K562 (cell line): ENCODE measurements at regions not wholly inside any gene's neighbourhood (a gene's known extent, or its start where the extent isn't known, plus 50 kb on each side); places are given as distances from the start of the nearest gene placed in this dataset.

Experiments
- ATAC-seq: fragments of 200-7000 bp; cut with Tn5 transposase; 3 replicates; pipeline ENCODE4 v1.9.1; 2020; ENCODE audit warnings: moderate library complexity
- BruUV-seq: library from RNA; stranded (reverse); fragments of 400-500 nt; replicated peaks from 2 replicates; lab custom pipeline; 2021; lab: Mats Ljungman, UMichigan
- CTCF ChIA-PET: fragments of 300-600 bp; formaldehyde crosslinking; extraction: SDS; loops from one replicate; lab custom pipeline; 2021; ENCODE audit warnings: low intra/inter-chr PET ratio; lab: Yijun Ruan, JAX
- POLR2A ChIA-PET: fragments of 300-600, 350-650 bp; sonication (Branson Sonifier 250); formaldehyde crosslinking; extraction: SDS; loops from one replicate; lab custom pipeline; 2021; ENCODE audit warnings: antibody characterized with exemption, inconsistent platforms; lab: Yijun Ruan, JAX
- DNase-seq, 4 experiments: peaks; one replicate each; pipeline versions ENCODE4 v3.0.0 to v3.0.0-alpha.2; 2011 to 2018; ENCODE audit warnings: low spot score in 3 of 4, mixed read lengths in 3 of 4; ENCODE audit errors: extremely low read depth in 1 of 4
- FAIRE-seq: peaks from 2 replicates; lab custom pipeline; 2011; peaks lifted over from hg19 to GRCh38; lab: Jason Lieb, UNC
- H2AFZ ChIP-seq: 2 replicates; pipeline ENCODE4 v1.6.0; 2011; ENCODE audit warnings: low read depth, low read length, control low read depth, inconsistent platforms
- H3K27ac ChIP-seq: fragments of 200-600 bp; 3 replicates; pipeline ENCODE4 v1.8.0; 2011; ENCODE audit warnings: low read depth, mild to moderate bottlenecking, control low read depth, inconsistent platforms, low read length, moderate library complexity, mixed read lengths; ENCODE audit errors: extremely low read depth
- H3K27me3 ChIP-seq, 2 experiments: fragments of 300-600 bp in 1 of 2; 2 replicates in 1 of 2; 3 replicates in 1 of 2; pipeline versions ENCODE4 v1.6.0 to v1.8.0; 2011; ENCODE audit warnings: inconsistent platforms in 2 of 2, low read length in 2 of 2, mild to moderate bottlenecking in 1 of 2, mixed read lengths in 1 of 2, moderate library complexity in 1 of 2; ENCODE audit not compliant: control insufficient read depth in 2 of 2, insufficient read depth in 2 of 2
- H3K36me3 ChIP-seq: fragments of 300-600 bp; 3 replicates; pipeline ENCODE4 v1.8.0; 2011; ENCODE audit warnings: mild to moderate bottlenecking, low read length, inconsistent platforms; ENCODE audit not compliant: control insufficient read depth, insufficient read depth
- H3K4me1 ChIP-seq, 2 experiments: fragments of 200-600 bp in 1 of 2; replicated peaks in 1 of 2; 2 replicates in 1 of 2; 3 replicates in 1 of 2; pipeline versions ENCODE4 v1.5.1 to v1.8.0; 2011; ENCODE audit warnings: inconsistent platforms in 2 of 2, low read length in 2 of 2, mild to moderate bottlenecking in 1 of 2, mixed read lengths in 1 of 2, moderate library complexity in 1 of 2; ENCODE audit not compliant: control insufficient read depth in 2 of 2, insufficient read depth in 2 of 2
- H3K4me2 ChIP-seq: 2 replicates; pipeline ENCODE4 v1.6.1; 2011; ENCODE audit warnings: low read length, control low read depth, inconsistent platforms, mixed read lengths; ENCODE audit not compliant: insufficient read depth
- H3K4me3 ChIP-seq: fragments of 200-600 bp; sonication (generic), shearing (Covaris generic); 2 replicates; pipeline ENCODE4 v1.5.1; 2016; ENCODE audit warnings: control low read depth, inconsistent platforms
- H3K79me2 ChIP-seq: fragments of 200-600 bp; 3 replicates; pipeline ENCODE4 v1.8.0; 2011; ENCODE audit warnings: low read length, inconsistent platforms; ENCODE audit not compliant: control insufficient read depth, insufficient read depth
- H3K9ac ChIP-seq, 2 experiments: 2 replicates each; pipeline versions ENCODE4 v1.6.0 to v1.6.1; 2011; ENCODE audit warnings: low read depth in 2 of 2, low read length in 2 of 2, control low read depth in 1 of 2, inconsistent platforms in 1 of 2, mild to moderate bottlenecking in 1 of 2, mixed read lengths in 1 of 2; ENCODE audit not compliant: insufficient read depth in 1 of 2
- H3K9me1 ChIP-seq: one replicate; pipeline ENCODE4 v1.6.0; 2011; ENCODE audit warnings: inconsistent platforms, mild to moderate bottlenecking, low read length, moderate library complexity; ENCODE audit not compliant: control insufficient read depth, insufficient read depth
- H3K9me3 ChIP-seq: replicated peaks from 2 replicates; pipeline ENCODE4 v1.5.1; 2011; ENCODE audit warnings: low read depth, low read length, inconsistent platforms; ENCODE audit not compliant: control insufficient read depth, insufficient read depth
- H4K20me1 ChIP-seq: replicated peaks from 2 replicates; pipeline ENCODE4 v1.6.1; 2011; ENCODE audit warnings: low read length, inconsistent platforms, mixed read lengths; ENCODE audit not compliant: control insufficient read depth, insufficient read depth
- DACH1 ChIP-seq: fragments of 450-650 bp; IDR thresholded peaks from 2 replicates; pipeline ENCODE4 v1.6.1; 2018; ENCODE audit not compliant: partially characterized antibody
- E4F1 ChIP-seq: fragments of 250-450 bp; sonication (Bioruptor Pico); IDR thresholded peaks from 2 replicates; pipeline ENCODE4 v1.5.0; 2021; ENCODE audit warnings: mild to moderate bottlenecking, borderline replicate concordance
- HDAC2 ChIP-seq: fragments of 450-650 bp; IDR thresholded peaks from 2 replicates; pipeline ENCODE4 v1.6.1; 2016; ENCODE audit warnings: mild to moderate bottlenecking
- KLF13 ChIP-seq: fragments of 450-650 bp; IDR thresholded peaks from 2 replicates; pipeline ENCODE4 v1.6.1; 2016; ENCODE audit warnings: missing genetic modification characterization, low read depth, mild to moderate bottlenecking, missing compliant biosample characterization, moderate library complexity, borderline replicate concordance
- TAF1 ChIP-seq: IDR thresholded peaks from 2 replicates; pipeline ENCODE4 v1.6.1; 2011; ENCODE audit warnings: mild to moderate bottlenecking, low read length, moderate library complexity; ENCODE audit not compliant: insufficient read depth, control insufficient read depth, severe bottlenecking; ENCODE audit errors: extremely low read depth
- XRCC4 ChIP-seq: IDR thresholded peaks from one replicate; pipeline ENCODE4 v1.6.1; 2011; ENCODE audit not compliant: insufficient read depth, insufficient read length; ENCODE audit errors: extremely low read depth
- ZNF384 ChIP-seq: IDR thresholded peaks from 2 replicates; pipeline ENCODE4 v1.6.1; 2012; ENCODE audit warnings: low read depth, low read length, improper control_type of control experiment
- ZNF699 ChIP-seq: fragments of 250-450 bp; sonication (Bioruptor Pico); IDR thresholded peaks from 2 replicates; pipeline ENCODE4 v1.8.0; 2021; ENCODE audit warnings: mild to moderate bottlenecking, moderate library complexity; ENCODE audit not compliant: insufficient replicate concordance
- ZNF766 ChIP-seq: fragments of 200-800 bp; sonication (Bioruptor generic); conservative IDR thresholded peaks from 2 replicates; pipeline ENCODE4 v1.6.1; 2016; ENCODE audit warnings: missing genetic modification characterization, missing compliant biosample characterization
- ZSCAN32 ChIP-seq: fragments of 450-650 bp; formaldehyde crosslinking; IDR thresholded peaks from 2 replicates; pipeline ENCODE4 v1.4.0; 2020; ENCODE audit warnings: mild to moderate bottlenecking, moderate library complexity
- WGBS: fragments of 100-300 bp; shearing (Covaris generic); methylation state at CpG from one replicate; pipeline ENCODE4 v1.1.6; 2016; ENCODE audit warnings: low coverage, mixed read lengths; ENCODE audit not compliant: insufficient coverage; ENCODE audit errors: missing lambda C conversion rate; 5-methylcytosine and 5-hydroxymethylcytosine counted together
- in situ Hi-C: fragments of 300-500 bp; cut with MboI; formaldehyde crosslinking; loops from 4 replicates; pipeline ENCODE4 v1.15.0; 2018; ENCODE audit warnings: inconsistent platforms, mixed read lengths
- intact Hi-C: fragments of 100-400 bp; cut with micrococcal nuclease; formaldehyde crosslinking; loops from 2 replicates; pipeline ENCODE4 v1.14.2; 2022

- H3K79me2 ChIP-seq = no peaks in the 10 kb centered on the region
- CTCF ChIA-PET = no interaction called here
- no peak overlapping the region for H3K4me2 ChIP-seq
- no peak for ATAC-seq
- no peak overlapping the region for H2AFZ ChIP-seq
- no peaks in the 10 kb centered on the region for H3K4me1 ChIP-seq
- no peak overlapping the region for H3K9ac ChIP-seq
- DNase-seq = no peak
- H4K20me1 ChIP-seq = no peaks in the 10 kb centered on the region
- intact Hi-C loops = no loop called here
- POLR2A ChIA-PET = no interaction called here
- no peaks in the 10 kb centered on the region for H3K9me1 ChIP-seq
- FAIRE-seq = no peak
- no peaks in the 10 kb centered on the region for H3K36me3 ChIP-seq
- BruUV-seq = no TSS peak
- TF ChIP-seq ZNF766 = no peak
- TF ChIP-seq ZNF384 = no peak
- no peak for TF ChIP-seq HDAC2
- no peak for TF ChIP-seq KLF13 (tag)
- no peak for TF ChIP-seq ZSCAN32 (CRISPR knock-in tag)
- no peak for TF ChIP-seq TAF1
- no peak for TF ChIP-seq E4F1 (CRISPR knock-in tag)
- no peak for TF ChIP-seq DACH1
- no peak for TF ChIP-seq ZNF699 (CRISPR knock-in tag)
- no peak for TF ChIP-seq XRCC4
- in situ Hi-C loops = no loop called here
- H3K9me3 ChIP-seq = no peaks in the 10 kb centered on the region
- H3K27me3 ChIP-seq = no peaks in the 10 kb centered on the region
- H3K4me3 ChIP-seq = no peak overlapping the region
- 0% methylated on average over 1 of the region's 1 CpG for WGBS
- H3K27ac ChIP-seq = no peak overlapping the region
Measured at GRCh38 chr2:41595240-41595639, 452.6 kb upstream of the PKDCC start.
